CD4-positive, alpha-beta T cell treated with Interferon alpha-2 for 1 hour (primary cell): ENCODE measurements at regions not wholly inside any gene's neighbourhood (a gene's known extent, or its start where the extent isn't known, plus 50 kb on each side); places are given as distances from the start of the nearest gene placed in this dataset.

Experiments used
- DNase-seq, 2 donors: peaks; one replicate each; pipeline ENCODE4 v3.0.0-alpha.2; 2020 to 2022

DNA sequence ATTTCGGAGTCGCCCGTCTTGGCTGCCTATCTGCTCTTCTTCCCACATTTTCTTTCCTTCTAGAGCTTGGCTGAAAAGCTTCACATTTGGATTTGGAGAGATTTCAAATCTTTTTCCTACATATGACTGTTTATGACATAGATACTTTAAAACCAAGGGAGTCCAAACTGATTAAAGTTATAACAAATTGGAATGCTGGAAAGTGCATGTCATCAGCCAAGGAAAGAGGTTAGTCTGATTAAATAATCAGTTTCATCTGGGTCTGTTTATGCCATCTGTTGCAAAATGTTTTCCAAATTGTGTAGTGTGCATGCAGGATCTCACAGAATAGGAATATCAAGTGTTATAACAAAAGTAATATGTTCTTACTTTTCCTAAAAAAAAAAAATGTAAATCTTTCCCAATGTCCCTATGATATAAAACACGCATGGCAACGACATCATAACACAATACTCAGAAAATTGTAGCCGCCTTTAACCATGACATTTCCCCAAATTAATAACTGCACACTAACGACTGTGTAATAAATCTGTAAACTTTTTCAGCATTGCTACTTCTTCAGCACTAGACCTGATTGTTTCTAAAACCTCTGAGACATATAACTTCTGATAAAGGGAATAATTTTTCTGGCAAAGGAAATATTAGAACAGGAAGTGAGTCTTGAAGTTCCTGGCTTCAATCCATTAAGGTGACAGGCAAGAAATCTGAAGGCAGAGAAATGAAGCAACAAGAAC is 230.2 kb upstream of the FOXQ1 start:
- DNase-seq: no peak

GRCh38 chr6:1080453-1081337 is 231.2 kb upstream of the FOXQ1 start:
- no peak for DNase-seq

GRCh38 chr6:1079525-1079924 is 232.4 kb upstream of the FOXQ1 start:
- no peak for DNase-seq

- DNase-seq: no peak
Measured at GRCh38 chr6:1077478-1078416, 234.2 kb upstream of the FOXQ1 start.

DNA sequence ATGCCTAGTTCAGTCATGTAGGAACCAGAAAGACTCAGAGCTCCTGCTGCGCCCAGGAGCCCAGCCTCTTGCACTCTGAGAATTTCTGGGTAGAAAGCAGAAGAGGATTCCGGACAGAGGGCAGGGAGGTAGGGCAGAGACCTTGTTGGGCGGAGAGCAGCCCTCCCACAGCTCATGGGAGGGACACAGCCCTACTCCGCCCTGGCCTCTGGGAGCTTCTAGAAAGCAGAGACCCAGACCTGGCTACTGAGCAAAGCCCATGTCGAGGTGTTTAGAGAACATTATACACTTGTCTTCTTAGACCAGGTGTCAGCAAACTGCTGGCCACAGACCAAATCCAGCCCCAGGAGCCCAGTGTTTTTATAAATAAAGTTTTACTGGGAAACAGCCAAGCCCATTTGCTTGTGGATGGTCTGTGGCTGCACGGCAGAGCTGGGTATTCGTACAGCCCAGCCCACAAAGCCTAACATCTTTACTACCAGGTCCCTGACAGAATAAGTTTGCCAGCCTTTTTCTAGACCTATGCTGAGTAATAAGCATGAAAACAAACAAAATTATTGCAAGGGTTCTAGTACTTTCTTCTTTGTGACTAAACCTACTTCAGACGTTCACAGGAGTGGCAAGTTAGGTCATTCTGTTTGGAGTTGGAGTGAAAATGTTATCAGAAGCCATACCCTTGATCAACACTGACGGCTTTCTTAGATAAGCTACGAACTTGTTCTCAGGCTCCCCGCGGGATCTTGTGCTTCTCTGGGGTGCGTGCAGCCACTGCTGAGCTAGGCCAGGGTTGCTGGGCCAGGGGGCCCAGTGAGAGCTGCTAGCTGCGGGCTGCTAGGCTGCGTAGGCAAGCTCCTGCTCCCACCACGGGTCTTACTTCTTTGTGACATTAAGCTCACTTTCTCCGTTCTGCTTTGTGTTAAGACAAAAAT is 235.1 kb upstream of the FOXQ1 start:
- DNase-seq: no peak

GRCh38 chr6:1075880-1076279 is 236.0 kb upstream of the FOXQ1 start:
- no peak for DNase-seq

GRCh38 chr6:1075444-1075843 is 236.5 kb upstream of the FOXQ1 start:
- DNase-seq: no peak

- no peak for DNase-seq
Measured at GRCh38 chr6:1070085-1070521, 241.8 kb upstream of the FOXQ1 start.

DNA sequence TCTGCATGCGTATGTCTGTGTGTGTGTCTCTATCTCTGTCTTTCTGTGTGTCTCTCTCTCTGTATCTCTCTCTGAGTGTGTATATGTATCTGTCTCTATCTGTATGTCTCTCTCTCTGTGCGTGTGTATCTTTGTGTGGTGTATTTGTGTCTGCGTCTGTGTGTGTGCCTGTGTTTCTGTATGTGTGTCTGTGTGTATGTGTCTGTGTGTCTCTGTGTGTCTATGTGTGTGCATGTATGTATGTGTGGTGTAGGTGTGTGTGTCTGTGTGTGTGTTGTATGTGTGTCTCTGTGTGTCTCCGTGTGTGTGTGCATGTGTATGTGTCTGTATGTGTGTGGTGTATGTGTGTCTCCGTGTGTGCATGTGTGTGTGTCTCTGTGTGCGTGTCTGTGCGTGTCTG is 243.0 kb upstream of the FOXQ1 start:
- DNase-seq: no peak

- no peak for DNase-seq
Measured at GRCh38 chr6:1068068-1068467, 243.8 kb upstream of the FOXQ1 start.

DNA sequence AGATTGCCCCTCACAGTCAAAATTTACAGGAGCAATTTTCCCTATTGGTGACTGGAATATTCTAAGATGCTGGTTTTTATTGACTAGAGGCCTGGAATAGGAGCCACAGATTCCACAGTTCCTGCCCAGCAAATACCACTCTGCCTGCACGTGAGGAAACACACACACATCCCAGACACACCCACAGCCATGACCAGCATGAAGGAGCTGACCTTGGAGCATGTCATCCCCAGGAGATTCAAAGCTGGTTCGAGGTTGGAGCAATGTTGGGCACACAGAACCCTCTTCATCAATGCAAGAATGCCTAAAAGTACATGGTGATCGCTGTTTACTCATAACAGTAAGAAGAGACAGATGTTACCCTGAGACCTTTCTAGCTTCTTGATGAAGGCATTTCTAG is 244.6 kb upstream of the FOXQ1 start:
- DNase-seq: no peak

DNA sequence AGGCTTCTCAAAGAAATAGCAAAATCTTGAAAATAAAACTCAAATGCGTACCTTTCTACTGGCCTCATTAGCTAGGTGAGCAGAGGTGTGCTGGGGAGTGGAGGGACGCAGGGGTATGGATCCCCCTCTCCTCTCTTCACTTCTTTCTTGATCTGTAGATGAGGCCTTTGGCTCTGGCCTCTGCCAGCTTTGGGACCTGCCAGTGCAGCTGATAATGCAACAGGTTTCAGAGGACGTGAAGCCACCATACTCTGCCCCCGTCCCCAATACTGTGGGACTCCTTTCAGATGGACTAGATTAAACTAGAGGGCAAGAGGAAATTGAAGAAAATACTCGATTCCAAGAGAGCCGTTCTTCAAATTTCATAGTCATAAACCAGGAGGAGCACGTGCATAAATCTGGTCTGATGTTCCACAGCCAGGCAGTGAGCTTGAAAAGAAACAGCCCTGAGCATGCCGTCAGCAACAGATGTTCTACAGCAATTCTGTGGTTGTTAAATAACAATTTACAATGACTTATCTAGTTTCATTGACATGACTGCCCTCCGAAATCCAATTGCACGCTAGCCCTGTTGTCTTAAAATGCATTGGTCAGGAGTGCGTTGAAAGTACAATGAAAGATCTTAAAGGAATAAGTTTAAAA is 245.3 kb upstream of the FOXQ1 start:
- no peak for DNase-seq

- DNase-seq: no peak
Measured at GRCh38 chr6:1065986-1066385, 245.9 kb upstream of the FOXQ1 start.

- DNase-seq: no peak
Measured at GRCh38 chr6:1063671-1064355, 248.1 kb upstream of the FOXQ1 start.

- DNase-seq: no peak
Measured at GRCh38 chr6:1062786-1063545, 248.9 kb upstream of the FOXQ1 start.

DNA sequence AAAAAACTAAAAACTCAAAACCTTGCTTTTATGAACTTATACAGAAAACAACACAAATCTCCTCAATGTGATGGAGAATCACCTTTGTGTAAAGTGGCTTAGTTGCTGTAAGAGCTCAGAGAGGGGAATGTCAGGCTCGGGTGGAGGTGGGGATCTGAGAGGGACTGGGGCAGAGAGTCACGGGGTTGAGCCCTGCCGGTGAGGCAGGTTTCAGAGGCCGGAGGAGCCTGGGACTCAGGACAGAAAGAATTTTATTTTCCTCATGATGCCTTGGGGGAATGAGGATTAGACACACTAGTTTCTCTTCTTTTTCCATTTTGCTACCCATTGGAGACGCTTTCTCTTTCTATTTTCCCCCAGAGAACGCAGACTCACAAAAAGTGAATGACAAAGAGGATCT is 252.3 kb upstream of the FOXQ1 start:
- no peak for DNase-seq

DNA sequence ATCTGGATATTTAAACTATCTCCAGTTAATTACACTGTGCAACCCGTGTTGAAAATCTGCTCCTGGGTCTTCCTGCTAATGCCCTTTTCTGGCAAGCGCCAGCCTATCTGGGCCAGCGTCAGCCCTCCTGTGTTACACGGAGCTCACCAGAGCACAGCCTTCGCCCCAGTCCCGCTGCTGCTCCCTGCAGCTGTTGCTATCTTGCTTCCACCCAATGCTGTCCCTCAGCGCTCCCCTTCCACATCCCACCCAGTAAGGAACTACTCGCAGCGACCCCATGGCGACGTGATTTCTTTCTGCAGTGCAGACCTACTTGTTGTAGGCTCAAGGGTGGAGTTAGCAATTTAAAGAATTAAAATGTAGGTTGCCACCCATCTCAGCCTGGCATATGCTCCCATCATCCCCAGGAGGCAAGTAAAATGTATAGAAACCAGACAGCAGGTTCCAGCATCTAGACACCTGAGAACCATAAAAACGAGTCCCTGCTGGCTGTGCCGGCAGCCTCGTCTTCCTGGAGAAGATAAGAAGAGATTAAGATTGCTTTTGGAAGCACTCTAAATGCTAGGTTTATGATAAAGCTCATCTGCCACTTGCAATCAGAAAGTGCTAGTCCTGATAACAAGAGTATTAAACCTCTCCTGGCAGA is 254.3 kb upstream of the FOXQ1 start:
- no peak for DNase-seq

DNA sequence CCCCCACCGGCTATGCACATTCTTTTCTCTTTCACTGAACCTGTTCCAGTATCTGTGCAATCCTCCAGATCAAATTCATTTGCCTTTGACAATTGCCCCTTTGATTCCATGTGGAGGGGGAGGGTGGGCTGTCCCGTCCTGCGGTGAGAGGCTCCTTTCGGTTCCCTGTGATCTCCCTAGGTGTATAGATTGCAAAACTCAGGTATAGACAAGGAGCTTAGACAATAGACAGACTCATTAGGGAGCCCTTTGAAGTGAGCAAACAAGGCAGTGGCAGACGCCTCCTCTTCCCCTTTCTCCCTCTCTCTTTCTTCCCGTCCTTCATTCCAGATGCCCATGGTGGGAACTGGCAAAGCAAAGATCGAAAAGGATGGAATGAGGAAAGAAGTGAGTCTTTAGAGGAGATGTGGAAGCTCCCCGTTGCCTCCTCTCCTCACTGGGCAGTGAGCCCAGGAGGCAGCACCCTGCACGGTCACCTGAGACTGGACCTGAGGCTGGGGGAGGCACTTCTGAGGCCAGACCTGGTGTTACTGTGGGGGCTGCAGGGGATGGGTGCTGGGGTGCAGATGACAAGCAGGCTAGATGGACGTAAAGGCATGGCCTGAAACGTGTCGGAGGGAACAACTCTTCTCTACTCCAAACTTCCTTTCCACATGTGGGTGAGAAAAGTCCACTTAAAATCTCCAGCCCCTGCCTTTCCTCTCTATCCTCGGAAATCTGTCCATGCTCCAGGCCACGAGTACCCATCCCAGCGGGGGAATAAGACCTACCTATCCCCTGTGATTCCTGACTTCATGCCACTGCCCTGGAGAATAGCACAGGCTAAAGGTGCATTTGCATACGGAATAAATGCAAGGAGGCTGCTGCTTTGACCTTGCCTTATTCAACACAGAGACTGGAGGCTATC is 256.6 kb upstream of the FOXQ1 start:
- no peak for DNase-seq
